Body of pancreas (tissue), 4 donors: ENCODE measurements at regions not wholly inside any gene's neighbourhood (a gene's known extent, or its start where the extent isn't known, plus 50 kb on each side); places are given as distances from the start of the nearest gene placed in this dataset.

Experiments
- ATAC-seq: fragments of 150-250 bp; one replicate; pipeline ENCODE4 v1.9.1; 2016
- DNase-seq, 4 donors: peaks; one replicate each; pipeline ENCODE4 v3.0.0-alpha.2; 2019
- H3K27ac ChIP-seq, 4 donors: fragments of 200-600 bp; sonication (generic); 1 replicate in 3 of 4; 2 replicates in 1 of 4; pipeline versions ENCODE4 v1.5.1 to v1.6.1; 2016 to 2019; ENCODE audit warnings: mild to moderate bottlenecking in 1 of 4, mixed read lengths in 1 of 4, moderate library complexity in 1 of 4
- H3K27me3 ChIP-seq, 2 donors: fragments of 200-600 bp; sonication (generic); one replicate each; pipeline ENCODE4 v1.6.0; 2016; ENCODE audit warnings: mild to moderate bottlenecking in 1 of 2
- H3K36me3 ChIP-seq, 2 donors: fragments of 200-600 bp; sonication (generic); replicated peaks in 1 of 2; 2 replicates each; pipeline ENCODE4 v1.5.1; 2016; ENCODE audit warnings: low read depth in 2 of 2; ENCODE audit not compliant: insufficient read depth in 1 of 2
- H3K4me1 ChIP-seq: fragments of 200-600 bp; sonication (generic); one replicate; pipeline ENCODE4 v1.6.0; 2016
- H3K4me3 ChIP-seq, 2 donors: fragments of 200-600 bp; sonication (generic); 1 replicate in 1 of 2; 2 replicates in 1 of 2; pipeline ENCODE4 v1.5.1; 2016 to 2019
- H3K9me3 ChIP-seq, 3 donors: fragments of 200-600 bp; sonication (generic); 1 replicate in 2 of 3; 2 replicates in 1 of 3; pipeline ENCODE4 v1.5.1; 2016
- POLR2A ChIP-seq, 3 donors: fragments of 450-650 bp; IDR thresholded peaks; one replicate each; pipeline ENCODE4 v1.6.1; 2016; ENCODE audit warnings: antibody characterized with exemption in 3 of 3, mild to moderate bottlenecking in 2 of 3
- WGBS, 2 donors: methylation state at CpG; one replicate each; pipeline ENCODE4 v1.1.5; 2017; 5-methylcytosine and 5-hydroxymethylcytosine counted together
- intact Hi-C: fragments of 100-400 bp; cut with DNase I; formaldehyde crosslinking; loops from one replicate; pipeline ENCODE4 v1.15.1; 2023
- TF ChIP-seq, protein P1 (sequence below), 7 experiments: fragments of 450-650 bp in 4 of 7; fragments of 200-600 bp in 3 of 7; sonication (generic) in 3 of 7; IDR thresholded peaks; one replicate each; pipeline ENCODE4 v1.5.1; 2016 to 2019; ENCODE audit warnings: antibody characterized with exemption in 7 of 7

DNA sequence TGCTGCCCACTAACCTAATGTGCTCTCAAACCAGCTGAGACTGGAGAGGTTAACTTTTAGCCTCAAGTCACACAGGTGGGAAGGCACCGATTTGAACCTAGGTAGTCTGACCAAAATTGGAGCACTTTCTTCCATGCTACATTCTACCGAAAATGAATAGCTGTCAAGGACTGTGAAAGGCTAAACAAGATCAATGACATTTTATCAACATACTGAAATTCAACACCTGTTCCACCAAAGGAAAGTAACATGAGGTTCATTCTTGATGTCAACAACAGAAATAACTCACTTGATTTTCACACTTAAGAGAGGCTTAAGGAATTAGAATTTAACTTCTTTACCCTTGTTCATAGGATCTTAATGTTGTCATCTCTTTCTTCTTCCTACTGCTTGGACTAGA lies 284.4 kb upstream of the MON1B start:
- peaks cover 33% of the 10 kb centered on the region for H3K4me1 ChIP-seq
- TF ChIP-seq, protein P1, sequence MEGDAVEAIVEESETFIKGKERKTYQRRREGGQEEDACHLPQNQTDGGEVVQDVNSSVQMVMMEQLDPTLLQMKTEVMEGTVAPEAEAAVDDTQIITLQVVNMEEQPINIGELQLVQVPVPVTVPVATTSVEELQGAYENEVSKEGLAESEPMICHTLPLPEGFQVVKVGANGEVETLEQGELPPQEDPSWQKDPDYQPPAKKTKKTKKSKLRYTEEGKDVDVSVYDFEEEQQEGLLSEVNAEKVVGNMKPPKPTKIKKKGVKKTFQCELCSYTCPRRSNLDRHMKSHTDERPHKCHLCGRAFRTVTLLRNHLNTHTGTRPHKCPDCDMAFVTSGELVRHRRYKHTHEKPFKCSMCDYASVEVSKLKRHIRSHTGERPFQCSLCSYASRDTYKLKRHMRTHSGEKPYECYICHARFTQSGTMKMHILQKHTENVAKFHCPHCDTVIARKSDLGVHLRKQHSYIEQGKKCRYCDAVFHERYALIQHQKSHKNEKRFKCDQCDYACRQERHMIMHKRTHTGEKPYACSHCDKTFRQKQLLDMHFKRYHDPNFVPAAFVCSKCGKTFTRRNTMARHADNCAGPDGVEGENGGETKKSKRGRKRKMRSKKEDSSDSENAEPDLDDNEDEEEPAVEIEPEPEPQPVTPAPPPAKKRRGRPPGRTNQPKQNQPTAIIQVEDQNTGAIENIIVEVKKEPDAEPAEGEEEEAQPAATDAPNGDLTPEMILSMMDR (IDR thresholded peaks at IDR 0.05), result no peak
- TF ChIP-seq POLR2A (IDR thresholded peaks at IDR 0.05), result no peak
- ATAC-seq (peak; percentile 40), DNase-seq (no peak)
- no peak overlapping the region for H3K4me3 ChIP-seq
- 27 to 30% methylated on average over 2 of the region's 2 CpGs for WGBS, 2 donors
- H3K36me3 ChIP-seq, result no peaks in the 10 kb centered on the region
- peak overlapping the region in 3 of 4 donors; percentile 7 to 49 (median 45) for H3K27ac ChIP-seq
- intact Hi-C loops, result no loop called here
- H3K27me3 ChIP-seq, result no peaks in the 10 kb centered on the region
- H3K9me3 ChIP-seq, result no peaks in the 10 kb centered on the region

DNA sequence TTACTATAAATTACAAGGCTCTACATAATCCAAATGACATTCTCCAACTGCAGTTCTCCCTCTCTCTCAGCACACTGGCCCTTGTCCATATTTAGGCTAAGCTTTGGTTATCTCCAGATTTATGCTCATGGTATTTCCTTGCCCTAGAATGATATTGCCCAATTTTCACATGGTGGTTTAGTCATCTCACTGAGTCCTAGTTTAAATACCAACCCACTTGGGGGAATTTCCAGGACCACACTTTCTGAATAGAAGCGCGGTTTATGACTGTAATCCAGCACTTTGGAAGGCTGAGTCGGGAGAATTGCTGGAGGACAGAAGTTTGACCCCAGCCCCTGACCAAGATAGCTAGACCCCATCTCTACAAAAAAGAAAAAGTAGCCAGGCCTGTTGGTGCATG lies 280.1 kb upstream of the MON1B start:
- WGBS, 2 donors, result 95 to 98% methylated on average over 3 of the region's 3 CpGs
- intact Hi-C loops, result no loop called here
- H3K36me3 ChIP-seq, result no peaks in the 10 kb centered on the region
- H3K4me1 ChIP-seq, result peaks cover 27% of the 10 kb centered on the region
- H3K27me3 ChIP-seq, result no peaks in the 10 kb centered on the region
- H3K9me3 ChIP-seq, result no peaks in the 10 kb centered on the region
- no peak for DNase-seq
- no peak overlapping the region for H3K27ac ChIP-seq
- no peak for TF ChIP-seq POLR2A (IDR thresholded peaks at IDR 0.05)
- TF ChIP-seq, protein P1 (IDR thresholded peaks at IDR 0.05), result no peak
- H3K4me3 ChIP-seq, result no peak overlapping the region
- no peak for ATAC-seq

DNA sequence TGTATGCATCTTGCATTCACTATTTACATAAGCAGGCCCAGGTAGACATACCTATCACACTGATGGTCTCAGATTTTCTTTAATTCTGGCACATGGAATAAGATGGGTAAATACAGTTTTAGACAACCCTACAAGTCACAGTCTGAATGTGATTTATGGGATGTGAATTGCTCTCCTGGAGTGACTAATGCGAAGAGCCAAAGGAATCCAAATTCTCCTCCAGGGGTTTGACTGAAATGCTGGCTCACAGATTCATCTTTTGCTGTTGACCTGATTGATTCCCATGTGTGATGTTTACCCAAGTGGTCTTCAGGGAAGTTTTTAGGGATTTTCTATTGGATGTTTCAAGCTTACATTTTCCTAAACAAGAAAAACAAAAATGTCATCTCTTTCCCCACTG lies 277.9 kb upstream of the MON1B start:
- WGBS, 2 donors, result 80 to 91% methylated on average over 1 of the region's 1 CpG
- Histone ChIP-seq H3K4me3 (no peak overlapping the region), H3K27me3 (no peaks in the 10 kb centered on the region), H3K4me1 (peaks cover 9% of the 10 kb centered on the region), H3K9me3 (no peaks in the 10 kb centered on the region), H3K27ac (no peak overlapping the region), H3K36me3 (no peaks in the 10 kb centered on the region)
- intact Hi-C loops, result no loop called here
- ATAC-seq, result no peak
- no peak for TF ChIP-seq POLR2A (IDR thresholded peaks at IDR 0.05)
- TF ChIP-seq, protein P1 (IDR thresholded peaks at IDR 0.05), result no peak
- no peak for DNase-seq

DNA sequence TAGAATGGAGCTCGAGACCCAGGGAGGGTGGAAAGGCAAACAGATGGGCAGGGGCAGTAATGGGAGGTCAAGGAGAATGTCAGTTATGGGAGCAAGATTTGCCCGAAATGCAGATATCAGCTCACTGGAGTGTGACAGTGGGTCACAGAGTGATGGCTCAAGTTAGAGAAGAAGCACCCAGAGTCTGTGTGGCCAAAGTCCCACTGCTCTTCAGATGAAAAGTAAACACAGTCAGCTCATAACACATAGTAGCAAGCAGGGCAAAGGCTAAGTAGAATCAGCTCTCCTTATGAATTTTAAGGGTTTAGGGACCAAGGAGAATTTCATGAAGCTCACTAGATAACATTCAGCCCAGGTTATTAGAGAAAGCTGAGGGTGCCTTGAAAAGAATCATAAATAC lies 264.9 kb upstream of the MON1B start:
- Histone ChIP-seq H3K4me1 (no peaks in the 10 kb centered on the region), H3K4me3 (no peak overlapping the region), H3K27me3 (no peaks in the 10 kb centered on the region), H3K27ac (no peak overlapping the region), H3K9me3 (no peaks in the 10 kb centered on the region), H3K36me3 (no peaks in the 10 kb centered on the region)
- ATAC-seq, result no peak
- DNase-seq, result no peak
- TF ChIP-seq, protein P1 (IDR thresholded peaks at IDR 0.05), result no peak
- no peak for TF ChIP-seq POLR2A (IDR thresholded peaks at IDR 0.05)
- intact Hi-C loops, result no loop called here
- 67 to 81% methylated on average over 2 of the region's 2 CpGs for WGBS, 2 donors

DNA sequence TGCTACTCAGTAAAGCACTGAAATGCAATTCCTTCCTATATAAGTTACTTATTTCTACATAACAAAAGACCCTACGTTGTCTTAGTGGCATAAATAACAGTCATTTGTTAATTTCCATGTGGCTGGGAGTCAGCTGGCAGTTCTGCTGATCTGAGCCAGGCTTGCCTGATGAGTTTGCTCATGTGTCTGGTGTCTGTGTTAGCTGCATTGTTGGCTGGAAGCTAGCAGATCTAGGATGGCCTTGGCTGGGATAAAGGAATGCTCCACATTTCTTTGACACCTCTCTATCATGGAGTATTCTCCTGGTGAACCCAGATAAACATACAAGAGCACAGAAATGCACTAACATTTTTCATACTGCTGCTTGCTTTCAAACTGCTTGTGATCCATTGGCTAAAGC lies 264.4 kb upstream of the MON1B start:
- no peaks in the 10 kb centered on the region for H3K4me1 ChIP-seq
- DNase-seq, result no peak
- intact Hi-C loops, result no loop called here
- H3K36me3 ChIP-seq, result no peaks in the 10 kb centered on the region
- ATAC-seq, result no peak
- no peak overlapping the region for H3K4me3 ChIP-seq
- no peaks in the 10 kb centered on the region for H3K9me3 ChIP-seq
- no peak overlapping the region for H3K27ac ChIP-seq
- TF ChIP-seq POLR2A (IDR thresholded peaks at IDR 0.05), result no peak
- TF ChIP-seq, protein P1 (IDR thresholded peaks at IDR 0.05), result no peak
- 29 to 35% methylated on average over 1 of the region's 1 CpG for WGBS, 2 donors
- no peaks in the 10 kb centered on the region for H3K27me3 ChIP-seq
